ENCODE measurements at regions not wholly inside any gene's neighbourhood (a gene's known extent, or its start where the extent isn't known, plus 50 kb on each side); places are given as distances from the start of the nearest gene placed in this dataset.
A peak's percentile ranks its signal among the peaks of the same experiment; 100 is the strongest.

DNA sequence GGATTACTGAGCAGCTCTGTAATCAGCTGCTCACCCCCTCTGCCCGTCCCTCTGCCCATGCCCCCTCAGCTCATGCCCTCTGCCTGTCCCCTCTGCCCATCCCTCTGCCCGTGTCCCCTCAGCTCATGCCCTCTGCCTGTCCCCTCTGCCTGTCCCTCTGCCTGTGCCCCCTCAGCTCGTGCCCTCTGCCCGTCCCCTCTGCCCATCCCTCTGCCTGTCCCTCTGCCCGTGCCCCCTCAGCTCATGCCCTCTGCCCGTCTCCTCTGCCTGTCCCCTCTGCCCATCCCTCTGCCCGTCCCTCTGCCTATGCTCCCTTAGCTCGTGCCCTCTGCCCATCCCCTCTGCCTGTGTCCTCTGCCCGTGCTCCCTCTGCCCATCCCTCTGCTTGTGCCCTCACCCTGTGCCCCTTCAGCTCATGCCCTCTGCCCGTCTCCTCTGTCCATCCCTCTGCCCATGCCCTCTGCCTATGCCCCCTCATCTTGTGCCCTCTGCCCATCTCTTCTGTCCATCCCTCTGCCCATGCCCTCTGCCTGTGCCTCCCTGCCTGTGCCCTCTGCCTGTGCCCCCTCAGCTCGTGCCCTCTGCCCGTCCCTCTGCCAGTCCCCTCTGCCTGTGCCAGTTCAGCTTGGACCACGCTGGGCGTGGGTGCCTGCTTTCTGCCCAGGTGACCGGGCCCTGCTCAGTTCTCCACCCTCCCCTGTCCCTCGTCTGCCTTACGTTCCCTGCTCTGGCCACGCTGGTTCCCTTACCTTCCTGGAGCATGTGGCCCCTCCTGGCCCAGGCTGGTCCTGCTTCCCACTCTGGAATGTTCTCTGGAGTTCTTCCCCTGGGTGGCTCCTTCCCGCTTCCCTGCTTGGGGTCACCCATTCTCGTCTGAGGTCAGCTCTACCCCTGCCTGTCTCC lies 97.6 kb downstream of the NPIPB11 start (continued):
- TF ChIP-seq, protein P1, sequence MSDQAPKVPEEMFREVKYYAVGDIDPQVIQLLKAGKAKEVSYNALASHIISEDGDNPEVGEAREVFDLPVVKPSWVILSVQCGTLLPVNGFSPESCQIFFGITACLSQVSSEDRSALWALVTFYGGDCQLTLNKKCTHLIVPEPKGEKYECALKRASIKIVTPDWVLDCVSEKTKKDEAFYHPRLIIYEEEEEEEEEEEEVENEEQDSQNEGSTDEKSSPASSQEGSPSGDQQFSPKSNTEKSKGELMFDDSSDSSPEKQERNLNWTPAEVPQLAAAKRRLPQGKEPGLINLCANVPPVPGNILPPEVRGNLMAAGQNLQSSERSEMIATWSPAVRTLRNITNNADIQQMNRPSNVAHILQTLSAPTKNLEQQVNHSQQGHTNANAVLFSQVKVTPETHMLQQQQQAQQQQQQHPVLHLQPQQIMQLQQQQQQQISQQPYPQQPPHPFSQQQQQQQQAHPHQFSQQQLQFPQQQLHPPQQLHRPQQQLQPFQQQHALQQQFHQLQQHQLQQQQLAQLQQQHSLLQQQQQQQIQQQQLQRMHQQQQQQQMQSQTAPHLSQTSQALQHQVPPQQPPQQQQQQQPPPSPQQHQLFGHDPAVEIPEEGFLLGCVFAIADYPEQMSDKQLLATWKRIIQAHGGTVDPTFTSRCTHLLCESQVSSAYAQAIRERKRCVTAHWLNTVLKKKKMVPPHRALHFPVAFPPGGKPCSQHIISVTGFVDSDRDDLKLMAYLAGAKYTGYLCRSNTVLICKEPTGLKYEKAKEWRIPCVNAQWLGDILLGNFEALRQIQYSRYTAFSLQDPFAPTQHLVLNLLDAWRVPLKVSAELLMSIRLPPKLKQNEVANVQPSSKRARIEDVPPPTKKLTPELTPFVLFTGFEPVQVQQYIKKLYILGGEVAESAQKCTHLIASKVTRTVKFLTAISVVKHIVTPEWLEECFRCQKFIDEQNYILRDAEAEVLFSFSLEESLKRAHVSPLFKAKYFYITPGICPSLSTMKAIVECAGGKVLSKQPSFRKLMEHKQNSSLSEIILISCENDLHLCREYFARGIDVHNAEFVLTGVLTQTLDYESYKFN (CRISPR knock-in tag; conservative IDR thresholded peaks at IDR 0.05), result no peak
- TF ChIP-seq, protein P2, sequence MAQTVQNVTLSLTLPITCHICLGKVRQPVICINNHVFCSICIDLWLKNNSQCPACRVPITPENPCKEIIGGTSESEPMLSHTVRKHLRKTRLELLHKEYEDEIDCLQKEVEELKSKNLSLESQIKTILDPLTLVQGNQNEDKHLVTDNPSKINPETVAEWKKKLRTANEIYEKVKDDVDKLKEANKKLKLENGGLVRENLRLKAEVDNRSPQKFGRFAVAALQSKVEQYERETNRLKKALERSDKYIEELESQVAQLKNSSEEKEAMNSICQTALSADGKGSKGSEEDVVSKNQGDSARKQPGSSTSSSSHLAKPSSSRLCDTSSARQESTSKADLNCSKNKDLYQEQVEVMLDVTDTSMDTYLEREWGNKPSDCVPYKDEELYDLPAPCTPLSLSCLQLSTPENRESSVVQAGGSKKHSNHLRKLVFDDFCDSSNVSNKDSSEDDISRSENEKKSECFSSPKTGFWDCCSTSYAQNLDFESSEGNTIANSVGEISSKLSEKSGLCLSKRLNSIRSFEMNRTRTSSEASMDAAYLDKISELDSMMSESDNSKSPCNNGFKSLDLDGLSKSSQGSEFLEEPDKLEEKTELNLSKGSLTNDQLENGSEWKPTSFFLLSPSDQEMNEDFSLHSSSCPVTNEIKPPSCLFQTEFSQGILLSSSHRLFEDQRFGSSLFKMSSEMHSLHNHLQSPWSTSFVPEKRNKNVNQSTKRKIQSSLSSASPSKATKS (CRISPR knock-in tag; IDR thresholded peaks at IDR 0.05), result no peak
- TF ChIP-seq ZNF549 (CRISPR knock-in tag; IDR thresholded peaks at IDR 0.05) (no peak), DNMT1 (CRISPR knock-in tag; IDR thresholded peaks at IDR 0.05) (0 out of 2 replicates have a peak, but pooled peaks have one; percentile 45), HHEX (CRISPR knock-in tag; IDR thresholded peaks at IDR 0.05) (no peak), CENPT (CRISPR knock-in tag; IDR thresholded peaks at IDR 0.05; ENCODE audit: low read depth) (peak; percentile 39; the same call in 1 of the 2 replicates), PCBP1 (IDR thresholded peaks at IDR 0.05; ENCODE audit: borderline replicate concordance, low read depth, low read length) (peak; percentile 81; the same call in 1 of the 2 replicates), ZNF33B (CRISPR knock-in tag; IDR thresholded peaks at IDR 0.05) (no peak)
- TF ChIP-seq, protein P3, sequence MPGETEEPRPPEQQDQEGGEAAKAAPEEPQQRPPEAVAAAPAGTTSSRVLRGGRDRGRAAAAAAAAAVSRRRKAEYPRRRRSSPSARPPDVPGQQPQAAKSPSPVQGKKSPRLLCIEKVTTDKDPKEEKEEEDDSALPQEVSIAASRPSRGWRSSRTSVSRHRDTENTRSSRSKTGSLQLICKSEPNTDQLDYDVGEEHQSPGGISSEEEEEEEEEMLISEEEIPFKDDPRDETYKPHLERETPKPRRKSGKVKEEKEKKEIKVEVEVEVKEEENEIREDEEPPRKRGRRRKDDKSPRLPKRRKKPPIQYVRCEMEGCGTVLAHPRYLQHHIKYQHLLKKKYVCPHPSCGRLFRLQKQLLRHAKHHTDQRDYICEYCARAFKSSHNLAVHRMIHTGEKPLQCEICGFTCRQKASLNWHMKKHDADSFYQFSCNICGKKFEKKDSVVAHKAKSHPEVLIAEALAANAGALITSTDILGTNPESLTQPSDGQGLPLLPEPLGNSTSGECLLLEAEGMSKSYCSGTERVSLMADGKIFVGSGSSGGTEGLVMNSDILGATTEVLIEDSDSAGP (CRISPR knock-in tag; IDR thresholded peaks at IDR 0.05; ENCODE audit: borderline replicate concordance), result 0 out of 2 replicates have a peak, but pooled peaks have one; percentile 29
- TF ChIP-seq, protein P4, sequence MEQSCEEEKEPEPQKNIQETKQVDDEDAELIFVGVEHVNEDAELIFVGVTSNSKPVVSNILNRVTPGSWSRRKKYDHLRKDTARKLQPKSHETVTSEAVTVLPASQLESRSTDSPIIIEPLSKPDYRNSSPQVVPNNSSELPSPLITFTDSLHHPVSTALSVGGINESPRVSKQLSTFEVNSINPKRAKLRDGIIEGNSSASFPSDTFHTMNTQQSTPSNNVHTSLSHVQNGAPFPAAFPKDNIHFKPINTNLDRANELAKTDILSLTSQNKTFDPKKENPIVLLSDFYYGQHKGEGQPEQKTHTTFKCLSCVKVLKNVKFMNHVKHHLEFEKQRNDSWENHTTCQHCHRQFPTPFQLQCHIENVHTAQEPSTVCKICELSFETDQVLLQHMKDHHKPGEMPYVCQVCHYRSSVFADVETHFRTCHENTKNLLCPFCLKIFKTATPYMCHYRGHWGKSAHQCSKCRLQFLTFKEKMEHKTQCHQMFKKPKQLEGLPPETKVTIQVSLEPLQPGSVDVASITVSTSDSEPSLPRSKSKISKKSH (CRISPR knock-in tag; IDR thresholded peaks at IDR 0.05; ENCODE audit: borderline replicate concordance), result no peak
- TF ChIP-seq, protein P5, sequence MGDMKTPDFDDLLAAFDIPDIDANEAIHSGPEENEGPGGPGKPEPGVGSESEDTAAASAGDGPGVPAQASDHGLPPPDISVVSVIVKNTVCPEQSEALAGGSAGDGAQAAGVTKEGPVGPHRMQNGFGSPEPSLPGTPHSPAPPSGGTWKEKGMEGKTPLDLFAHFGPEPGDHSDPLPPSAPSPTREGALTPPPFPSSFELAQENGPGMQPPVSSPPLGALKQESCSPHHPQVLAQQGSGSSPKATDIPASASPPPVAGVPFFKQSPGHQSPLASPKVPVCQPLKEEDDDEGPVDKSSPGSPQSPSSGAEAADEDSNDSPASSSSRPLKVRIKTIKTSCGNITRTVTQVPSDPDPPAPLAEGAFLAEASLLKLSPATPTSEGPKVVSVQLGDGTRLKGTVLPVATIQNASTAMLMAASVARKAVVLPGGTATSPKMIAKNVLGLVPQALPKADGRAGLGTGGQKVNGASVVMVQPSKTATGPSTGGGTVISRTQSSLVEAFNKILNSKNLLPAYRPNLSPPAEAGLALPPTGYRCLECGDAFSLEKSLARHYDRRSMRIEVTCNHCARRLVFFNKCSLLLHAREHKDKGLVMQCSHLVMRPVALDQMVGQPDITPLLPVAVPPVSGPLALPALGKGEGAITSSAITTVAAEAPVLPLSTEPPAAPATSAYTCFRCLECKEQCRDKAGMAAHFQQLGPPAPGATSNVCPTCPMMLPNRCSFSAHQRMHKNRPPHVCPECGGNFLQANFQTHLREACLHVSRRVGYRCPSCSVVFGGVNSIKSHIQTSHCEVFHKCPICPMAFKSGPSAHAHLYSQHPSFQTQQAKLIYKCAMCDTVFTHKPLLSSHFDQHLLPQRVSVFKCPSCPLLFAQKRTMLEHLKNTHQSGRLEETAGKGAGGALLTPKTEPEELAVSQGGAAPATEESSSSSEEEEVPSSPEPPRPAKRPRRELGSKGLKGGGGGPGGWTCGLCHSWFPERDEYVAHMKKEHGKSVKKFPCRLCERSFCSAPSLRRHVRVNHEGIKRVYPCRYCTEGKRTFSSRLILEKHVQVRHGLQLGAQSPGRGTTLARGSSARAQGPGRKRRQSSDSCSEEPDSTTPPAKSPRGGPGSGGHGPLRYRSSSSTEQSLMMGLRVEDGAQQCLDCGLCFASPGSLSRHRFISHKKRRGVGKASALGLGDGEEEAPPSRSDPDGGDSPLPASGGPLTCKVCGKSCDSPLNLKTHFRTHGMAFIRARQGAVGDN (CRISPR knock-in tag; IDR thresholded peaks at IDR 0.05), result peak; percentile 19; the same call in 1 of the 2 replicates
- TF ChIP-seq, protein P6, sequence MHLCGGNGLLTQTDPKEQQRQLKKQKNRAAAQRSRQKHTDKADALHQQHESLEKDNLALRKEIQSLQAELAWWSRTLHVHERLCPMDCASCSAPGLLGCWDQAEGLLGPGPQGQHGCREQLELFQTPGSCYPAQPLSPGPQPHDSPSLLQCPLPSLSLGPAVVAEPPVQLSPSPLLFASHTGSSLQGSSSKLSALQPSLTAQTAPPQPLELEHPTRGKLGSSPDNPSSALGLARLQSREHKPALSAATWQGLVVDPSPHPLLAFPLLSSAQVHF (CRISPR knock-in tag; IDR thresholded peaks at IDR 0.05), result no peak; the same call in 1 of the 2 replicates

Measured in HepG2 (cell line).